ENCODE measurements at regions not wholly inside any gene's neighbourhood (a gene's known extent, or its start where the extent isn't known, plus 50 kb on each side); places are given as distances from the start of the nearest gene placed in this dataset.

DNA sequence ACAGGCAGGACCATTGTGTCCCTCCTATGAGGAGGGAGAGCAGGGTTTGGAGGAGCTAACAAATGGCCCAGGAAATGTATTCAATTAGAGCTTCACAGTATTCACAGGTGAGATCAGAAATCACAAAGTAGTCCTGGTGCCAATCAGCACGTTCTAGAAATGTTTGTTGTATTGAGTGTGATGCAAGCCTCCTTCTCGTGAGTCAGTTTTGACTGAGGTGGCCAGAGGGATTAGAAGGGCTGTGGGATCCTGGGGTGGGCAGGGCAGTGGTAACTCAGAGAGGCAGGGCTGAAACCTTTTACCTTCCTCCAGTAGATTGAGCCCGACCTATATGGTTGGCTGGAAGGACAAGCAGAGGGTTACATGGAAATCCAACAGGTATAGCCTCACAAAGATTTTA, 95.0 kb downstream of the BOD1L2 start:
- DNase-seq (no peak), ATAC-seq (no peak)
- intact Hi-C loops (cut with micrococcal nuclease): no loop called here

DNA sequence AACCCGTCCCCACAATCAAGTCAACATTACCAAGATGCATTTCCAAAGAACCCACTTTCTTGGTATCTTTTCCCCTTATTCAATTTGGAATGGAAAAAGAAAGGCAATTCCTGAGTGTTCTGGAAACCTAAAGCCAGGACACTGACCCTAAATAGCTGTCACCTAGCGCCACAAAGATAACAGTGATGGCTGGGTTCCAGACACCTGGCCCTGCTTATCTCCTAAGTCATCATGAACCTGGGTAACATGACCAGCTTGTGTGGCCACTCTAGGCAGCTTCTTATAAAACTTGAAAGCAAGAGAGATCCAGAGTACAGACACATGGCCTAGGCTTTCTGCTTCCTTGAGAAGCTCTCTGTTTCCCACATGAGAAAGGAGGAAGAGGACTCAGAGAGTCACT, 95.4 kb downstream of the BOD1L2 start:
- DNase-seq (no peak), ATAC-seq (no peak)
- intact Hi-C loops (cut with micrococcal nuclease): no loop called here

DNA sequence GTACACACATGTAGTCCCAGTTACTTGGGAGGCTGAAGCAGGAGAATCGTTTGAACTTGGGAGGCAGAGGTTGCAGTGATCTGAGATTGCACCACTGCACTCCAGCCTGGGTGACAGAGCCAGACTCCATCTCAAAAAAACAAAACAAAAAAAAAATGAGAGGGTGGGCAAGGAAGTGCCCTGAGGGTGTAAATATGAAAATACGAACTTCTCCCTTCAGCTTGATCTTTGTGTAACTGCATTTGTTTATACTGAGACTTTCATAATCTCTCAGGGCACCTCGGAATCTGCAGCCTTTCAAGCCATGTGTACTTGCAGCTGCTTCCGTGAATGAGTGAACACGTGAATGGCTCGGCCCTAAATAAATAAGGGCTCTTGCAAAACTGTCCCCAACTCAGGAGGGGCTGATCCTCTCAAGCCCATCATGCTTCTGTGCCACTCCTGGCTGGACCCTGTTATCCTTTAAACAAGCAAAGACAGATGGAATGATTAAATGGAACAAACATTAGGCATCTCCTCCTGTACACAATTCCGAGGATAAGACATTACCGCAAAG, 96.8 kb downstream of the BOD1L2 start:
- intact Hi-C loops (cut with micrococcal nuclease): no loop called here
- no peak for DNase-seq
- ATAC-seq: no peak

DNA sequence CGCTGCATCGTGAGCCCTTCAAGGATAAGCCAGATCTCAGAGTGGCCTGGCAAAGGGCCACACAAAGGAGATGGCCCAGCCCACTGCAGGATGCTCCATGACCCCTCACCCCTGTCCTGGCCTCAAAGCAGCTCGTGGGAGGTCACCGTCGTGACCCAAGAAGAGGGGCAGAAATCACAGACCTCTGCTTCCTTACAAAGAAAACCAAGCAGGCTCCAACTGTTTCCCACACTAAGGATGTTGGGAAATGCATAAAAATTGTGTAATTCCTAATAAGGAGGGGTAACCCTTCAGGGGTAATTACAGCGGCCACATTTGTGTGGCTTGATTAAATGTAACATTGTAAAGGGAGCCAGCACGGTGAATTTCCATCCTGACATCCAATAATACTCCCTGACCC, 102.3 kb downstream of the BOD1L2 start:
- ATAC-seq: no peak
- DNase-seq: no peak
- intact Hi-C loops (cut with micrococcal nuclease): no loop called here

DNA sequence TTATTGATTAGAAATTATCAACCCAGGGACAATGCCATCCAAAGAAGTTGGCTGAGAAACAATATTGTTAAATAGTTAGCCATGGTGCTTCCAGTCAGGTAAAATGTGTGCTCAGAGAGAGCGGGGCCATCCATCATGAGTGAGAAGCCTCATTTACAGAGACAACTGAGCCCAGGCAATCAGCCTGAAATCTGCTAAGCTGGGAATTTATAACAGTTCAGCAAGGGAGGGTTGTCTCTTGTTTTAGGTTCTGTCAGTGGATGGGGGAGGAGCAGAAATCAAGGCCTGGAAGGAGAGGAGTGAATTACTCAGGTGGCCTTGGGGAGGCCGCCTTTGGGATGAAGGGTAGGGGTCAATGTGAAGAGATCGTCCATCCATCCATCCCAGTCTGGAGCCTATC, 102.5 kb upstream of the ST8SIA3 start:
- no peak for ATAC-seq
- intact Hi-C loops (cut with micrococcal nuclease): no loop called here
- DNase-seq: no peak

DNA sequence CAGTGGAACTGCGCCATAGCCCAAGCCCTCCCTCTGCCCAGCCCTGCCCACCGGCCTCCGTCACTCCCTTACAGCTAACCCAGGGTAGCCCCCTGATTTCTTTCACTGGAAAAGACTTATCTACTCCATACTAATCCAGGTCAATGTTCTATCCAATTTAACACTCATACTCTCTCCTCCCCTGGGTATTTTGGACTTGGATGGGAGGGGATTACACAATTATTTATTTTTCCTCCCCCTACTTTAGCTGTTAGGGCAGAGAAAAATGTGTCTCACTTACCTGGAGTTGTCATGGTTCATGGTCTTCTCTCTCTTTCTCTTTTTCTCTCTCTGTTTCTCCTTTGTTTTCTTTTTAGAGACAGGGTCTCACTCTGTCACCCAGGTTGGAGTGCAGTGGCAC, 100.6 kb upstream of the ST8SIA3 start:
- no peak for ATAC-seq
- intact Hi-C loops (cut with micrococcal nuclease): no loop called here
- DNase-seq: no peak

DNA sequence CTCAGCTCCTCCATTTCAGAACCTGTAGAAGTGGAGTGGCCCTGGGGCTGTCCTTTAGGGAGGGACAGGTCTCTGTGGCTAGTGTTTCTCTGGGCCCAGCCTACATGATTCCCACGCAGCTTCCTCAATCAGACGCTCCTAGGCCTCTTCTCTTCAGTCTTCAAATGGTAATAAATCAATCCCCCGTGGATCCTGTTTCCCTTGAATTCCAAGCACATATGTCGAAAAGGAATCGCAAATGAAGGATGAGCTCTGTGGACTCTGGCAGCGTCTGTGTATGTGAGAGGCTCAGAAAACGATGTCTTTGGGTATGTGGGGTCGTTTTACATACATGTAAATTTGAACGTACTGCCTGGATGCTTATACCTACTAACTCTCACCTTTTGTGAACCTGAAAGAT, 98.5 kb upstream of the ST8SIA3 start:
- intact Hi-C loops (cut with micrococcal nuclease): no loop called here
- ATAC-seq: no peak

DNA sequence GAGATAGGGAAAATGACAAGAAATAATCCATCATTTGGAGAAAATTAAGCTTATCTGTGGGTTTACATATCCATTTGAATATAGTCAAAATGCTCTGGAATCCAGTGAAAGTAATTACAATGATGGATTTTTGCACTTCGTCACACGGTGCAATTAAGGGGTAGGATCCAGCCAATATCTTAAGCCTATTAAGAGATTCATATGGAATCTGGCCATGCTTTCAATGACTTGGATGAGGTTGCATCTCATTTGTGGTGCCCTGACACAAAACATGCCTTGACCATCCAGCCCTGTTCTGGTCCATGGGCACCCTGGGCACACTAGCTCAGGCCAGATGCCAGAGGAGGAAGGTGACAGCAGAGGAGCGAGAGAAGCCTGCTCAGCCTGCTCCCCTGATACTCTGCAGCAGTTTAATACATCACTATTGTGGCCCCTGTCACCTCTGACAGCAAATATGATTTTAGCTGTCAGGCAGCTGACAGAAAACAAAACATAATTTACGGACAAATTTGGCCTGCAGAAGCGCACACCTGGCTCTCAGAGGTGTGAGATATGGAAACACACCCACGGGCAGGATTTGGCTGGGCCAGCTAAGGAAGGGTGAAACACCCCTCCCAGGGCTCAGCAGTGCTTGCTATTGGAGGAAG, 94.1 kb upstream of the ST8SIA3 start:
- intact Hi-C loops (cut with micrococcal nuclease): no loop called here
- ATAC-seq (no peak), DNase-seq (no peak)

More for the DNA sequence above, 98.5 kb upstream of the ST8SIA3 start:
- DNase-seq: no peak

DNA sequence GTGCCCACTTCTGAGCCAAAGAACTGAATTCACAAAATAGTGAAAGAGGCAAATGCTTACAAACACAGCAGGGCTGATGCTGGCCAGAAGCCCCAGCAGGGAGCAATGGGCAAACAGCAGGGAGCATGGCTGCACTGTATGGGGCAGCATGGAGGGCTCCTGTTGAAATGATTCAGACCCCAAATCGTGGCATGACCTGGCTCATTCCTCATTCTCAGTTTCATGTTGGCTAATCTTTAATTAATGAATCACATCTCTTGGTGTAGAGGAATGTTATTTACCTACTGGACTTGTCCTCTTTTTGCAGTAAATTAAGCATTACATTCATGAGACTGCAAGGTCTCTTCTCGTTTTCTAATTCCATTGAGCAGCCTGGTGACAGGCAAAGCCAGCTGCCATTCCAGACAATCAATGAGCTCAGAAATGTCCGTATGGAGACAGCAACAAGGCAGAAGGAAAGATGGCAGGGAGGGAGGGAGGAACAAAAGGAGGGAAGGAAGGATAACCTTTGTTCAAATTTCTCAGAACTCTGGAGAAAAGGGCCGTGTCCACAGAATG, 84.9 kb upstream of the ST8SIA3 start:
- DNase-seq: no peak
- intact Hi-C loops (cut with micrococcal nuclease): no loop called here
- ATAC-seq: no peak

DNA sequence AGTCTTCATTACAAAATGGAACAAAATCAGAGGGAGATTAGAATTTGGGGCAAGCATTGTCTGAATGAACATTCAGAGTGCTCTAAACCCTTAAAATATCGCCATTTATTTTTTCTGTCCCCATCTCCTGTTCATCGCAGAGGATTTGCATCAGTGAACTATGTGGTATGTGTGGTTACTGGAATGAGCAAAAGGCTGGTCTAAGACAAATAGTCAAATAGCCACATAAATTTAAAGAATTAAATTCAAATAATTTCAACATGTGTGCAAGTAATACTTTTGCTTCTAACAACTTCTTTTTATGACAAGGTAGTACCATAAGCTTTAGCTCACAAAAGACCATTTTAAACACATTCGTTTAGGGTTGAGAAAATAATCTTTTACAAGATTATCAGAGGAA, 82.6 kb upstream of the ST8SIA3 start:
- intact Hi-C loops (cut with micrococcal nuclease): no loop called here
- ATAC-seq (no peak), DNase-seq (no peak)

DNA sequence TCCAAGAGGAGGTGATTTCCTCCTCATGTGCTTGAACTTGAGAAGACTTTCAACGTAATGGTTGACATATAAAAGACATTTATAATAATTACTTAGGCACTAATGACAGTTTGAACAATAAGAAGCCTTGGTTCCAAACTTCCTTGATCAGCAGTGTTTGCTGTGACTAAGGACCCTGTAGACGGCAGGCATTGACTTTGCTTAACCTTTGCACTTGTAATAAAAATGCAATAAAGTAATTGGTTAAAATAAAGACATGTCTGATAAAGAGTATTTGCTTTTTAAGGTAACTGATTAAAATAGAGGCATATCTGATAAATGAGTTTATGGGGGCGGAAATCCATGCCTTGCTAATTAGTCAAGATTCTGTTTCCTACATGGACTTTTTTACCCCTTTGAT, 82.2 kb upstream of the ST8SIA3 start:
- intact Hi-C loops (cut with micrococcal nuclease): no loop called here

DNA sequence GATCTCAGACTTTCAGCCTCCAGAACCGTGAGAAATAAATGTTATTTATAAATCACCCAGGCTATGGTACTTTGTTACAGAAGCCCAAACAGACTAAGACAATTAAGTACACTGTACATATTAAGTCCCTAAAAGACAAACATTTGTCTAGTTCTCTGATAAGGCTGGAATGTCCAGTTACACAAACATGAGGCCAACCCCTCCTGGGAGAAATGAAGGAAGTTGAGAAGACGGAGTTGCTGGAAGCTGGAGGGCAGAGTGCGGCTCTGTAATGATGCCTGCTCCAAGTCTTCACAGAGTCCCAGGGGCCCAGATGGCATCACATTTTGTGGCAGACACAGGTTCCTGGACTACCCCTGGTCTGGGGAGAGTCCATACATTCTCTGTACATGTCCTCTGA, 79.2 kb upstream of the ST8SIA3 start:
- DNase-seq (no peak), ATAC-seq (no peak)
- intact Hi-C loops (cut with micrococcal nuclease): no loop called here

More for the DNA sequence above, 82.2 kb upstream of the ST8SIA3 start:
- no peak for ATAC-seq
- no peak for DNase-seq

DNA sequence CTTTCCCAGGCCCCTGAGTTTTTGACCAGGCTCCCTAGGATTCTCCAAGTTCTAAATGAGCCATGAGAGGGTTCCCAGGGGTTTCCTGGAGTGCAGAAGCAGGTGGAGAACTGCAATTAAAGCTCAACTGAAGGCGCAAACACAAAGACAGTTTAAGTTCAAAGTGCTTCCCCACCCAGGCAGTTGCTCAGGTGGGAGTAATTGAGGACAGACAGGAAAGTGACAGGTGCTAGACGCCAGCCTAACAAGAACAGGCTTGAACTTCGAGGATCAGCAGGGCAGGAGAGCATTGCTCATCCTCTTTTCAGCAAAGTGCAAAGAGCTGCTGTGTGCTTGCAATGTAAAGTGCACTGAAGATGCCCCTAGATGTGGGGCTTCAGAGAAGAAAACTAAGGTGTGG, 77.2 kb upstream of the ST8SIA3 start:
- DNase-seq: no peak
- ATAC-seq: no peak
- intact Hi-C loops (cut with micrococcal nuclease): no loop called here

DNA sequence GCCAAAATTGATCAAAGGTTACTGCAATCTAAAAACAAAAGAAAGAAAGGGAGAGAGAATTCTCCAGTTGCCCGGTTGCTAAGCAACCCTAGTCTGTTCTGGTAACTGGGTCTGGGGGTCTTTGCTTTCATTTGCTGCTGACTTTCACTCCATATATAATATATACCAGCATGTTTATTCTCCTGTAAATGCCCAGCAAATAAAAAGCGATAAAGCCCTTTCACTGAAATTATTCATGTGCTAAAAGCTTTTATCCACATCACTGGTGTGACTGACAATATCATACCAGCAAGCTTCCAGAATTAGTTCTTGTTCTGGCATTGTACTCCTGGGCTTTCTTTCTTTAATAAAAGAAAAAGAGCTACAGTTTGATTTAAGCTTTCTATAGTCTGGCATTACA, 75.5 kb upstream of the ST8SIA3 start:
- intact Hi-C loops (cut with micrococcal nuclease): no loop called here
- DNase-seq (no peak), ATAC-seq (no peak)

DNA sequence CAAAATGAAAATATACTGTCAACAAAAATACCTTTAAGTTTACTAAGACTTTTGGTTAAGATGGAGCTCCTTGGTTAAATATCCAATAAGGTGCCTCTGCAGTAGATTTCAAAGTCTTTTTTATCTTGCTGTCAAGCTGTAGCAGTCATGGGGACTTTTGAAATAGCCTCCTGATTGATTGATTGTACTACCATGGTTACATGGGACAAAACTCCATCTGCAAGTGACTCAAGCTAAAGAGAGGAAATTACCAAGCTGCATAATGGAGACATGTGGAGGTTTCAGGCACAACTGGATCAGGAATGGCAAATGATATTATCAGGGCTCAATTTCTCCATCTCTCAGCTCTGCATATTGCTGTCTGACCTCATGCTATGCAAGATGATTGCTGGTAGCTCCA, 73.4 kb upstream of the ST8SIA3 start:
- ATAC-seq (no peak), DNase-seq (no peak)
- intact Hi-C loops (cut with micrococcal nuclease): no loop called here

DNA sequence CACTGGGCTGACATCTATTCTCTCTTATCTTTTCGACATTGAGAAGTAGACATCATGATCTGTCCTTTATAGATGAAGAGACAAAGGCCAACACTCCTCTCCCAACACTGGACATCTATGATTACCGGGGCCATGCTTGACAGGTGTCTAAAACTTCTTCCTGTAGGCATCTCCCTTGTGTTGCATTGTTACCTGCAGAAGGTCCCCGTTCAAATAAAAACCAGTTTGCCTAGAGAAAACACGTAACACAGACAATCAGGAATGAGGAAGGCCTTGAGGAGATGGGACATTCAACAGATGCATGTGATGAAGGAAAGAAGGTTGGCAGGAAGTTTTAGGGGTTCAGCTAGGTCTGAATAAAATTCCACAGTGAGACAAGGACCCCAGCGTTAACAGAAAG, 70.8 kb upstream of the ST8SIA3 start:
- ATAC-seq (no peak), DNase-seq (no peak)
- intact Hi-C loops (cut with micrococcal nuclease): no loop called here

DNA sequence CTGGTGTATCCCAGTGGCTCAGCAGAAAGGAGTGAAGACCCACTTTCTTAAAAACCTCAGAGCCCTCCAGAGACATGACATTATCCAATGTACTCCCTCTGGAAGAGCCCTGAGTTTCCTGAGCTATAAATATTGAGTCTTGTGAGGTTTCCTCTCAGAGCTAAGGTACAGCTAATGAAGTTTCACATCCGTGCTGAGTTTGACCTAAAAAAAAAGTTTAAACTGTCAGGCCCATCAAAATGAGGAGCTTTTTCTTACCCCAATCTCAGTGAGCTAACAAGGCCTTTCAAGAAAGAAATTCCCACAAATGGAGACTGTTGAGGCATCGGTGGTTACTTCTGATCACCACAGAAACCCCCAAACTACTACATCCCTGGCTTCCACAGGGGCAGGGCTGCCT, 65.4 kb upstream of the ST8SIA3 start:
- DNase-seq: no peak
- intact Hi-C loops (cut with micrococcal nuclease): no loop called here
- no peak for ATAC-seq

DNA sequence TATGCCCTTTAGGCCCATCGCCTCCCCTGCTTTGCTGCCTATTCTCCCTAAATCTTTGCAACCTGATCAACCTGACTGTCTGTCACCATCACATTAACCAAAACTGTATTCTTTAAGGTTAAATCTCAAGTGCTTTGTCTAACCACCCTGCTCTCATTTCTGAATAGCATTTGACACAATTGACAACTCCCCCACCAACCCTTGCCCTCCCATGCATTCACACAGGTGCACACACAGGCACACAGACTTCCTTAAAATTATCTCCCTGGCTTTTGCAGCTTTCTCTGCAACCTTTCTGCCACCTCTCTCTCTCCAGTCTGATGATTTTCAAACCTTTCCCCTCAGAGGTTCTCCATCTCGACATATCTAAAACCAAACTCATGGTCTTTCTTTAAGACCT, 64.6 kb upstream of the ST8SIA3 start:
- DNase-seq (no peak), ATAC-seq (no peak)
- intact Hi-C loops (cut with micrococcal nuclease): no loop called here

DNA sequence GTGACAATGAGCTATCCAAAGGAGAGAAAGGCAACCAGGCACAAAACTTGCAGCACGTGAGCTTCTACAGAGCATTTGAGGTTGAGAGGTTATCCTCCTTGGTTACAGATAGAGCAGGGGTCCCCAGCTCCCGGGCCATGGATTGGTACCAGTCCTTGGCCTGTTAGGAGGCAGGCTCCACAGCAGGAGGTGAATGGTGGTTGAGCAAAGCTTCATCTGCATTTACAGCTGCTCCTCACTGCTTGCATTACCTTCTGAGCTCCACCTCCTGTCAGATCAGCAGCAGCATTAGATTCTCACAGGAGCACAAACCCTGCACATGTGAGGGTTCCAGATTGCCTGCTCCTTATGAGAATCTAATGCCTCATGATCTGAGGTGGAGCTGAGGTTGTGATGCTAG, 57.8 kb upstream of the ST8SIA3 start:
- DNase-seq: no peak
- intact Hi-C loops (cut with micrococcal nuclease): no loop called here
- ATAC-seq: no peak

DNA sequence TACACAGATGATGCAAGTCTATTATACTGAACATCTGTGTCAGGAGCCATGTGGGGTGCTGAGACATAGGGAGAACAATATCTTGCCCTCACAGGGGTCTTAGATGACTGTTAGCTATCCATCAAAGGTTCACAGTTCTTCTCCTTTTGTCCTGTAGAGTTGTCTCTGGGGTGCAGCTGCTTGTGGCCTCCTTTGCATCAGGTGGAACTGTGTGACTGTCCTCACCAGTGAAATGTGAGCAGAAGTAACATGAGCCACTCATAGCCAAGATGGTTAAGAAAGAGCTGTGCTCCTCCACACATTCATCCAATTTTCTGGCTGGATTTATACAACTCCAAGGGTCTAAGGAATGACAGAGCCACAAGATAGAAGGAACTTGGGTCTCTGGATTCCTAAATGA, 56.0 kb upstream of the ST8SIA3 start:
- DNase-seq (no peak), ATAC-seq (no peak)
- intact Hi-C loops (cut with micrococcal nuclease): no loop called here

DNA sequence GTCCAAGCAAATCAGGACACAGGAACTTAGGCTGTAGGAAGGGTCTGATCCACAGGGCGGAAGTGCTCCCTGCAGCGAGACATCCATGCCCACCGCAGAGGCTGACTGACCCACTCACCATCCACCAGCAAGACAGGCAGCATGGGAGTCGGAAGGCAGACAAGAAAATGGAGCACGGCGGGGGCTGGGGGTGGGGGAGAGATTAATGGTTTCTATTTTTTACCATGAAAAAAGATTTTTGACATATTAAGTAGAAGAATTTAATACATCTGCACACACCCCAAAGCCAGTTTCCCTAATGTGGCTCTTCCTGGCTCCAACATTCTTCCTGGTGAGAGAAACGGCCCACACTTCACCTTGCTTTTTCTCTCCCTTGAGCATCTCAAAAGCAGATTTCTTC, 55.1 kb upstream of the ST8SIA3 start:
- intact Hi-C loops (cut with micrococcal nuclease): no loop called here
- no peak for DNase-seq
- ATAC-seq: no peak

DNA sequence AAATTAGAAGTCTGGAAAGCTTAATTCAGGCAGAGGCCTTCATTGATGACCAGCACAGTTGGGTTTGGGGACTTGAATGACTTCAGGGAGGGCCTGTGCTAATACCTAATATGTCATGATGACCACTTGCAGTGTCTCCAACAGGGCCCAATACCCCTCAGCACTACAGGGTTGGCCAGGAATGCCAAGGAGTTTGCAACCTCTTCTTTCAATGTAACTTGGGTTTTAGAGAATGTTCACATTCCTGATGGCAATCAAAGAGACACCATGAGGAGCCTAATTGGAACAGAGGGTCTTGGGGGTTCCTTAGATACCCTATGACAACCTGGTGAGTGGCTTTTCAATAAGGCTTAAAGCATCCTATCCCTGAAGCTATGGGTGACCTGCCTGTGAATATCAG, 52.4 kb upstream of the ST8SIA3 start:
- intact Hi-C loops (cut with micrococcal nuclease): no loop called here
- ATAC-seq (no peak), DNase-seq (no peak)
